Stimulated activated CD8-positive, alpha-beta memory T cell treated with anti-CD3 and anti-CD28 coated beads, Interleukin-7, amount 100 ng/mL, for 24 hours (primary cell): ENCODE measurements at regions not wholly inside any gene's neighbourhood (a gene's known extent, or its start where the extent isn't known, plus 50 kb on each side); places are given as distances from the start of the nearest gene placed in this dataset.
"Not testable (repeated sequence)": the region's sequence is repeated elsewhere in the genome, so short reads cannot be mapped to it uniquely, and the experiment has no call there.

Experiments used
- DNase-seq: peaks from one replicate; pipeline ENCODE4 v3.0.0-alpha.2; 2020; ENCODE audit warnings: low read depth

GRCh38 chr12:92987362-92987761 lies 58.3 kb upstream of the EEA1 start:
- DNase-seq: no peak

DNA sequence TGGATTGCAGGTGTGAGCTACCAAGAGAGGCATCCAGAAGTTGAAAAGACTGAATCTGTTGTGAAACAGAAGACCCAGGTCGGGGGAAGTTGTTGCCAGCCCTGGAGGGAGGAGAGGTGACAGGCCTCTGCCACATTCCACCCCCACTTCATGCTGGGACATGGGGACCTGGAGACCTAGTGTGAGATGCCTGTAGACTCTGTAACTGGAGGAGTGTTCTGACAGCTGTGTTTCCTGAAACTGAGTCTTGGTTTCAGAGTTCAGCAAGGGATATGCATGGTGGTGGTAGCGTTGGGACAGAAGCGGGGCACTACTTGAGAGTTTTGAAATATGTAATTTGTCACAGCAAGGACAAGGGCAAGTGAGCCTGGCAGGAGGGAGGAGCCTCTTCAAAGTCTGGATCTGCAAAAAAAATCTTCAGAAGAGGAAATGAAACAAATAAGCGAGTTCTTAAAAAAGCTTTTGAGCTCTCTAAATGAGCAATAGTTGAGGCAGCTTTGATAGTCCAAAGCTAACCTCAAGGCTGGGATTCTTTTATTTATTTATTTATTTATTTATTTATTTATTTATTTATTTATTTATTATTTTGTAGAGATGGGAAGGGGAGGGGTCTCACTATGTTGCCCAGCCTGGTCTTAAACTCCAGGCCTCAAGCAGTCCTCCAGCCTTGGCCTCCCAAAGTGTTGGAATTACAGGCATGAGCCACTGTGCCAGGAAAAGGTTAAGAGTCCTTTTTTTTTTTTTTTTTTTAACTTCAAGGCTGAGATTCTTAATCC lies 58.9 kb upstream of the EEA1 start:
- no peak for DNase-seq

GRCh38 chr12:92988622-92989130 lies 59.6 kb upstream of the EEA1 start:
- DNase-seq: no peak

DNA sequence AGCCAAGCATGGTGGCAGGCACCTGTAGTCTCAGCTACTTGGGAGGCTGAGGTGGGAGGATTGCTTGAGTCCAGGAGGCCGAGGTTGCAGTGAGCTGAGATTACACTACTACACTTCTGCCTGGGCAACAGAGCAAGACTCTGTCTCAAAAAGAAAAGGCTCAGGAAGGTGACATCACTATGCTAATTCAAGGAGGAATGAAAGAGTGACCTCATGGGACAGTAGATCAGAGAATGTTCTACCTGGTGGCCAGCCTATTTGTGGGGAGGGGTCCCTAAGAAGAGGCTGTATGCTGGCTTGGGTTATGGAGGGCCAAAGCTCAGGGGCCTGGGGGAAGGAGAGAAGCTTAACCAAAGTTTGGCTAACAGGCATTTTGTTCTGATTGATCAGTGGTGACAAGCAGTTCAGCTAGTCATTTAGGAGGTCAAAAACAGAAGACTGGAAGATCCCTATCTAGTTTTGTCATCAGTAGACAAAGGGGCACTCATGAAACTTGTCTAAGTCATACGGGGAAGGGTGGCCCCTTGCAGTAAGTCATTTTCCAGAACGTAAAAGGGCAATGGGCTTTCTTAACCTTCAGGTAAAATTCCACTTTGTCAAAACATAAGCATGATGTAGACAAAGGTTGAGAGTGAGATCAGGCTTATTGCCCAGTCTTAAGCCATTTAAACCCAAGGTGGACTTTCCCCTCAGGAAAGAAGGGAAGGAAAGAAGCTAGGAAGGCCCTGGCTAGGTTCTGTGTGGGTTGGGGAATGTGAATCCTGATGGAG lies 60.8 kb upstream of the EEA1 start:
- DNase-seq: no peak

- no peak for DNase-seq
Measured at GRCh38 chr12:92991134-92991533, 62.0 kb upstream of the EEA1 start.

DNA sequence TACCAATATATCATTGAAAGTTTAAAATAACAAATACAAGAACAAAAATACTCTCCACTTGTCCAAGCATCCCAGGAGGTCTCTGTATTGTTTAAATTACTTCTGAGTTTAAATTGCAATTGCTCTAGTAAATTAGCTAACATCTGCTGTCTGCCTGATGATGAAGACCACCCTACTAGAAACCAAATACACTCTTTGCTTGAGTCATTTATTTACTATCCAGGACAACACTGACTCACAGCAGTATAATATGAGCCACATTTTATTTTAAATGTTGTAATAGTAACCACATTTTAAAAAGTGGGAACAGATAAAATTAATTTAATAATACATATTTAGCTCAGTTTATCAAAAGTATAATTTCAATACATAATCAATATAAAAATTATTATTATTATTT lies 62.9 kb upstream of the EEA1 start:
- DNase-seq: no peak

DNA sequence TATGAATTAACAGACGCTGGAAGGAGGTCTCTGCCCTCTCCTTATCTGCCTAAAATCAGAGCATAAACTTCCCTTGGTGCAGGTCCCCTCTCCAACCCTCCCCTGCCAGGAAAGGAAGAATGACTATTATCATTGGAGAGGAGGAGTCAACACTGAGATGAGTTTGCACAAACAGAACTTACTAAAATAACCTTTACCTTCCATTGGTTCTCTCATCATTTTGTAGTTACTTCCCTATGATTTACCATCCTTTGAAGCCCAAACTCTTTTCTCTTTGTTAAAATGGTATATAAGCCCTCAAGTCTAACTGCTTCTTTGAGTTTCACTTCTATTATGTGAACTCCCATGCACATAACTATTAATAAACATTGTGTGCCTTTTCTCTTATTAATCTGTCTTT lies 64.2 kb upstream of the EEA1 start:
- no peak for DNase-seq

DNA sequence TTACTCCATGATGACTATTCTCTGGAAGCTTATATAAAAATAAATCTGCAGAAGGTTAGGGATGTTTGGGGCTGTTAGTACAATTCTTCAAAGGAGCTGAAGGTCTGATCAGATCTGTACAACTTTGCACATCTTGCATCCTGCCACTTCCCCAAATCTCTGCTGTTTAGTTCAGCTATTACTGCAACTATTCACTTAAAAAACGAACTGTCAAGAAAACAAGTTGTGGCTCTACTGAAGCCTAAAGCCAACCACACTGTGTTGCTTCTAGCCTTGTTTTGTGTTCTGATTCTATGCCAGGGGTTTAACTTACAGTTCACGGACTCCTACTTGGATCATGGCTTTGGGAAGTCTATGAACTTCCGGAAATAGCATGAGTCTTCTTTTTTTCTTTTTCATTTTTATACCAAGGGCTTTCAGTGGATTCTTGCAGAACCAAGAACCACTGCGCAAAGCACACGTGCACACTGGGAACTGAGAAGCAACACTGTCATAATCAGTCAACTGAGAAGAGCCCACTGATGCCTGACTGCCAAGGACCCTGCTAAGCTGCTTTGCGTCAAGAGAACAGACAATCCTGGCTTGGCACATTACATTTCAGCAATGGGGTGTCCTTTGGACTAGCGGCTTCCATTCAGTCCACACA lies 66.3 kb upstream of the EEA1 start:
- no peak for DNase-seq

- DNase-seq: no peak
Measured at GRCh38 chr12:93000026-93000425, 70.9 kb upstream of the EEA1 start.

DNA sequence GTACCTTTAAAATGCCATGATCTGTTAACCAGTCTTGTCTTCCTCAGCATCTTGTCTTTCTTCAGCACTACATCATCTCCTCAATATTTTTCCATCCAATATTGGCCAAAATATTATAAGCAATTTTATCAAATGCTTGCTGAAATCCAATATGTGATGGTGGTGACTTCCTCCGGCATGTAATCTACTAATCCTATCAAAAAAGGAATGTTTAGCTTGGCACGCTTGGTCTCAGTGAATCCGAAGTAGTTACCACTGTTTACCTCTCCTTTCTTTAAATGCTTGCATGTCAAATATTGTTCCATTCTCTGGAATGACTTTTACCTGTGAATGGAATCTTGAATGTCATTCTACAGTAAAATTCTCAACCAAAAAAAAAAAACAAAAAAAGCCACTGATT lies 72.3 kb upstream of the EEA1 start:
- DNase-seq: no peak

- no peak for DNase-seq
Measured at GRCh38 chr12:93002293-93003054, 73.4 kb upstream of the EEA1 start.

DNA sequence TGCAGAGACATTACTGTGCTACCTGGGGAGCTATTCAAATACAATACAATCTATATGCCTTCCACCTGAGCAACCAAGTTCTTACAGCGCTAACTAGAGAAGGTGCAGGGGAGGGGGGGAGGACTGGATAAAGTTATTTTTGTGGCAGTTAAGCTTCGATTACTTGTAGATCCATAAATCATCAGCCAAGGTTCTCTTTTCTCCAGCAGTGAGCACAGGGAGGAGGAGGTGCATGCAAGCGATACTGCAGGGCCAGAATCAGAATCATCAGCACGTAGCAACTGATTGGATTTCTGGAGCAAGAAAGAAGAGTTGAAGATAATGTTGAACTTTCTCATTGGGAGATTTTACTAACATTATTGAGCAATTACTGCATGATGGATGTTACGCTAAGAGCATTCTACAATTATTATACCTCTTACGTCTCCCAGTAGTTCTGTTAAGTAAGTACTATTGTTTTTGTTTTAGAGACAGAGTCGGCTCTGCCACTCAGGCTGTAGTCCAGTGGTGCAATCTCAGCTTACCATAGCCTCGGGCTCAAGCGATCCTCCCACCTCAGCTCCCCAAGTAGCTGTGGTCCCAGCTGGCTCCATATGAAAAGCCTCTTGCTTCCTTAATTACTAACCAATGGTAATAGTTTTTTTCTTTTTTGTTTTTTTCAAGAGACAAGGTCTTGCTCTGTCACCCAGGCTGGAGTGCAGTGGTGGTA lies 74.6 kb upstream of the EEA1 start:
- no peak for DNase-seq

GRCh38 chr12:93005928-93006392 lies 76.9 kb upstream of the EEA1 start:
- no peak for DNase-seq

- no peak for DNase-seq
Measured at GRCh38 chr12:93006471-93007208, 77.5 kb upstream of the EEA1 start.

DNA sequence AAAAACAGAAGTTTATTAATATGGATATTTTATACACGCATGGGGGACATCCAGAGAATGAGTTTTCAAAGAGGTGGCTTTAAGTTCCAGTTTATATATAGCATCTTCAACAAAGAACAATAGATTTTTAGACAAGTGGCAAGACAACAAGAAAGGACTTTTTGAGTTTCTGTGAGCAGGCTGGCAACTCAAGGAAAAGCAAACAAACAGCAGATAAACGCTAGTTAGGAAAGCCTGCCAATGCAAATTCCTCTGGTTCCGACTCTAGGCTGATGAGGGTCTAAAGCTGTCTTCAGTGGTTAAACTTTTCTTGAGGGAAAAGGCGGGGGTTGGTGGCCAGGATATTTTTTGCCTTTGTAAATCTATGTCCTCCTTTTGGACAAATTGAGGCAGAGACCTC lies 78.4 kb upstream of the EEA1 start:
- no peak for DNase-seq

DNA sequence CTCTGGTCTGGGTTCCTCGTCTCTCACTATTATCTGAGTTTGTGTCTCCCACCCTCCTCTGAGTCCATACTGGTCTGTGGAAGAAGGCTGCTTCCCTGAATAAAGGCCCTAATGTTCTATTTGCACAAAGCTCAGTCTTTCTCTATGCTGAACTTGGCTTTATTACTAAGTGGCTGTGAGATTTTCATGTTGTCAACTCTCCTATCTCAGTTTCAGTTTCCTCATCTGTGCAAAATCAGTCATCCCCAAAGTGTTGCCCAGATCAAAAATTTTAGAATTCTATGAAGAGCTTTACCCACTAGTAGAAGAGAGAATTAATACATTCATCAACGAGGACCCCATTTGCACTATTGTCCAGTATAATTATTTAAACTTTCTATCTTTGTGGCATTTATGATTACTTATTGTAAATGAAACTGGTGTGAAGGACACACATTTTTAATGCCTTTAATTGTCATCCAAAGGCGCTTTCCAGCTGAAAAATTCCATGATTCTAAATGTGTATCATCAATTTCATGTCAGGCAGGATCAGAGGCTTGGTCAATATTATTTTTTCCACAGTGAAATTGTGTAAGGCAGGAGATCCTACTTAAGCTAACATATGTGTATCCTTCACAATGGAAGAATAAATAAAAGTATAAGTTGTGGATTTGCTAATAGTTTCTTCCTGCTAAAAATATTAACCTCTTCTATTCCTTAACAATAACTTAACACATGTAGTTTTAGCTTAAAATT lies 79.1 kb upstream of the EEA1 start:
- DNase-seq: no peak

DNA sequence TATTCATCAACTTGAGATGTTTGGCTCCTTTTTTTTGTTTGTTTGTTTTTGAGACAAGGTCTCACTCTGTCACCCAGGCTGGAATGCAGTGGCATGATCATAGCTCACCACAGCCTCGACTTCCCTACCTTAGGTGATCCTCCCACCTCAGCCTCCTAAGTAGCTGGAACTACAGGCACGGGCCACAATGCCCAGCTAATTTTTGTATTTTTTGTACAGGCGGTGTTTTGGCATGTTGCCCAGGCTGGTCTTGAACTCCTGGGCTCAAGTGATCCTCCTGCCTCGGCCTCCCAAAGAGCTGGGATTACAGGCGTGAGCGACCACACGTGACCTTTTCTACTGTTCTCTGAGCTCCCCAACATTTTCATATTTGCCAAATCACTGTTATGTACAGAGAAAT lies 79.8 kb upstream of the EEA1 start:
- not testable (repeated sequence) for DNase-seq

GRCh38 chr12:93009533-93009932 lies 80.4 kb upstream of the EEA1 start:
- no peak for DNase-seq

GRCh38 chr12:93010461-93010860 lies 81.4 kb upstream of the EEA1 start:
- DNase-seq: no peak

DNA sequence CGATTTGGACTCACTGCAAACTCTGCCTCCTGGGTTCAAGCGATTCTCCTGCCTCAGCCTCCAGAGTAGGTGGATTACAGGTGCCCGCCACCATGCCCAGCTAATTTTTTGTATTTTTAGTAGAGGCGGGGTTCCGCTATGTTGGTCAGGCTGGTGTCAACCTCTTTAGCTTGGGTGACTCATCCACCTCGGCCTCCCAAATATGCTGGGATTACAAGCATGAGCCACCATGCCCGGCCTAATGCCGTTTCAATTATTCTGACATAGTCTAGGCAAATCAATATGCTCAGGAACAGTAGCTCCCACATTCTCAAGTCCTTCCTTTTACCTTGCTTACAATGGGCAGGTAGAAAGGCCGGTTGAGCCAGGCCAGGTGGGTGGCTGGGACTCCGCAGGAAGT lies 82.0 kb upstream of the EEA1 start:
- DNase-seq: no peak
